ENCODE measurements at regions not wholly inside any gene's neighbourhood (a gene's known extent, or its start where the extent isn't known, plus 50 kb on each side); places are given as distances from the start of the nearest gene placed in this dataset.

- TF ChIP-seq JUN (IDR thresholded peaks at IDR 0.05; ENCODE audit: low read depth, low read length), result no peak
- TF ChIP-seq MAX (IDR thresholded peaks at IDR 0.05), result no peak
- no peak for TF ChIP-seq PHF8 (conservative IDR thresholded peaks at IDR 0.05; ENCODE audit: low read depth, low read length)
- no peak for TF ChIP-seq RAD21 (IDR thresholded peaks at IDR 0.05 in 1 of 2, conservative IDR thresholded peaks at IDR 0.05 in 1 of 2; ENCODE audit: low read depth in 2 of 2, low read length in 2 of 2)
- TF ChIP-seq RFX5 (IDR thresholded peaks at IDR 0.05; ENCODE audit: borderline replicate concordance, low read depth, low read length), result no peak
Observed at GRCh38 chr2:215507836-215508235, 72.0 kb upstream of the FN1 start (continued).

All from H1 (cell line).